Body of pancreas (tissue), 4 donors: ENCODE measurements at regions not wholly inside any gene's neighbourhood (a gene's known extent, or its start where the extent isn't known, plus 50 kb on each side); places are given as distances from the start of the nearest gene placed in this dataset.

ENCODE experiments used
- CTCF ChIP-seq, 7 experiments: fragments of 450-650 bp in 4 of 7; fragments of 200-600 bp in 3 of 7; sonication (generic) in 3 of 7; IDR thresholded peaks; one replicate each; pipeline ENCODE4 v1.5.1; 2016 to 2019; ENCODE audit warnings: antibody characterized with exemption in 7 of 7
- POLR2A ChIP-seq, 3 donors: fragments of 450-650 bp; IDR thresholded peaks; one replicate each; pipeline ENCODE4 v1.6.1; 2016; ENCODE audit warnings: antibody characterized with exemption in 3 of 3, mild to moderate bottlenecking in 2 of 3

GRCh38 chr2:5234563-5234962 lies 457.6 kb upstream of the SOX11 start:
- TF ChIP-seq CTCF (IDR thresholded peaks at IDR 0.05), result no peak
- no peak for TF ChIP-seq POLR2A (IDR thresholded peaks at IDR 0.05)
